ENCODE measurements at regions not wholly inside any gene's neighbourhood (a gene's known extent, or its start where the extent isn't known, plus 50 kb on each side); places are given as distances from the start of the nearest gene placed in this dataset.

DNA sequence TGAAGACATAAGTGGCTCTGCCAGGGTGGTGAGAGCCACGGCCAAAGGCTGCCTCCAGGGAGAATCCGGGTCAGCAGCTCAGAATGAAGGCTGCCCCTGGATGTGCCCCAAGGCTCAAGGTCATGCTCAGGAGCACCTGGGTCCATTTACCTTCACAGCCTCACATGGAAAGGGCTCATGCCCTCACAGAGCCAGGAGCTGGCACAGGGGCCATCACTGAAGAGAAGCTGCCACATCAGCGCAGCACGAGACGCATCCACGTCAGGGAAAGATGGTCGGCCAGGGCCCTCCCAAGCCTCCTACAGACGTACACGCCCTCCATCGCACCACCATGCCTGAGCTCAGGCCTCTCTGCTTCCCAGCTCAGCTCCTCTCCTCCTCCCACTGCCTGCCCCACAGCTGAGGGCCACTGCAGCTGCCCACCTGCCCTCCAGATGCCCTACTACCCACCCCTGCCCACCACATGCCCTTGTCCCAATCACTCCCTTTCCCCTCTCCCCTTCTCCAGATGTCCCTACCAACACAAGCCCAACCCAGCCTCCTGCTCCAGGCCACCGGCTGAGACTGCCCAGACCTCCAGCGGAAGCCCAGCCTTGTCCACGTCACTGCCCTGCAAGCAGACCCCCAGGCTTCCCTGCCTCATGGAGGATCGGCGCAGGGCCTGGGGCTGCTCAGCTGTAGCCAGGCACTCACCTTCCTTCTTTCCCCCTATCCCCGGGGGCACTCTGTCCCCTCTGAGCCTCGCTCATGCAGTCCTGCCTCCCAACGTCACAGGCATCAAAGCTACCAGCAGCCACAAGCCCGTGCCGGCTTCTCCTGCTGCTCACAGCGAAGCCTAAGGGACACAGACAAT lies 144.1 kb downstream of the SHANK2 start:
- Histone ChIP-seq H3K9me3 (ENCODE audit: insufficient read depth, low read length, severe bottlenecking) (no peaks in the 10 kb centered on the region), H3K4me2 (ENCODE audit: insufficient read depth, low read length) (no peak overlapping the region), H3K36me3 (ENCODE audit: insufficient read depth, low read length) (no peaks in the 10 kb centered on the region), H3K27ac (ENCODE audit: low read length) (no peak overlapping the region), H3K27me3 (ENCODE audit: insufficient read depth, low read length, poor library complexity) (no peaks in the 10 kb centered on the region), H3K79me2 (ENCODE audit: insufficient read depth, low read length) (no peaks in the 10 kb centered on the region), H3K4me1 (ENCODE audit: insufficient read depth, low read length) (no peaks in the 10 kb centered on the region), H2AFZ (ENCODE audit: low read depth, low read length) (no peak overlapping the region), H3K4me3 (ENCODE audit: low read depth in 1 of 2, low read length in 2 of 2) (no peak overlapping the region), H3K9ac (ENCODE audit: low read depth, low read length) (no peak overlapping the region), H4K20me1 (ENCODE audit: insufficient read depth, low read length) (no peaks in the 10 kb centered on the region; the same call in 1 of the 2 replicates)
- DNase-seq: no peak
- TF ChIP-seq, protein P1, sequence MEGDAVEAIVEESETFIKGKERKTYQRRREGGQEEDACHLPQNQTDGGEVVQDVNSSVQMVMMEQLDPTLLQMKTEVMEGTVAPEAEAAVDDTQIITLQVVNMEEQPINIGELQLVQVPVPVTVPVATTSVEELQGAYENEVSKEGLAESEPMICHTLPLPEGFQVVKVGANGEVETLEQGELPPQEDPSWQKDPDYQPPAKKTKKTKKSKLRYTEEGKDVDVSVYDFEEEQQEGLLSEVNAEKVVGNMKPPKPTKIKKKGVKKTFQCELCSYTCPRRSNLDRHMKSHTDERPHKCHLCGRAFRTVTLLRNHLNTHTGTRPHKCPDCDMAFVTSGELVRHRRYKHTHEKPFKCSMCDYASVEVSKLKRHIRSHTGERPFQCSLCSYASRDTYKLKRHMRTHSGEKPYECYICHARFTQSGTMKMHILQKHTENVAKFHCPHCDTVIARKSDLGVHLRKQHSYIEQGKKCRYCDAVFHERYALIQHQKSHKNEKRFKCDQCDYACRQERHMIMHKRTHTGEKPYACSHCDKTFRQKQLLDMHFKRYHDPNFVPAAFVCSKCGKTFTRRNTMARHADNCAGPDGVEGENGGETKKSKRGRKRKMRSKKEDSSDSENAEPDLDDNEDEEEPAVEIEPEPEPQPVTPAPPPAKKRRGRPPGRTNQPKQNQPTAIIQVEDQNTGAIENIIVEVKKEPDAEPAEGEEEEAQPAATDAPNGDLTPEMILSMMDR (IDR thresholded peaks at IDR 0.05; ENCODE audit: borderline replicate concordance, extremely low read depth, low read length, poor library complexity, severe bottlenecking): no peak
- TF ChIP-seq EZH2 (IDR thresholded peaks at IDR 0.05; ENCODE audit: borderline replicate concordance, low read depth, low read length, severe bottlenecking): no peak
- ATAC-seq (ENCODE audit: insufficient read depth, low read depth): no peak

DNA sequence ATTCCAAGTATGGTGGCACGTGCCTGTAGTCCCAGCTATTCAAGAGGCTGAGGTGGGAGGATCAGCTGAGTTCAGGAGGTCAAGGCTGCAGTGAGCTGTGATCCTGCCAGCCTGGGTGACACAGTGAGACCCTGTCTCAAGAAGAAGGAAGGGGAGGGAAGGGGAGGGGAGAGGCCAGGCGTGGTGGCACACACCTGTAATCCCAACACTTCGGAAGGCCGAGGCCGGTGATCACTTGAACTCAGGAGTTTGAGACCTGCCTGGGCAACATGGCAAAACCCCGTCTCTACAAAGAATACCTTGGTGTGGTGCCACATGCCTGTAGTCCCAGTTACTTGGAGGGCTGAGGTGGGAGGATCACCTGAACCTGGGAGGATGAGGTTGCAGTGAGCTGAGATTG lies 145.7 kb downstream of the SHANK2 start:
- no peak overlapping the region for H3K9ac ChIP-seq (ENCODE audit: low read depth, low read length)
- no peak overlapping the region for H3K4me3 ChIP-seq (ENCODE audit: low read depth in 1 of 2, low read length in 2 of 2)
- no peaks in the 10 kb centered on the region; the same call in 1 of the 2 replicates for H4K20me1 ChIP-seq (ENCODE audit: insufficient read depth, low read length)
- H3K27ac ChIP-seq (ENCODE audit: low read length): no peak overlapping the region
- no peaks in the 10 kb centered on the region for H3K4me1 ChIP-seq (ENCODE audit: insufficient read depth, low read length)
- ATAC-seq (ENCODE audit: insufficient read depth, low read depth): no peak
- H3K4me2 ChIP-seq (ENCODE audit: insufficient read depth, low read length): no peak overlapping the region
- H3K27me3 ChIP-seq (ENCODE audit: insufficient read depth, low read length, poor library complexity): no peaks in the 10 kb centered on the region
- H3K9me3 ChIP-seq (ENCODE audit: insufficient read depth, low read length, severe bottlenecking): no peaks in the 10 kb centered on the region
- H2AFZ ChIP-seq (ENCODE audit: low read depth, low read length): no peak overlapping the region
- no peak for DNase-seq
- no peak for TF ChIP-seq EZH2 (IDR thresholded peaks at IDR 0.05; ENCODE audit: borderline replicate concordance, low read depth, low read length, severe bottlenecking)
- TF ChIP-seq, protein P1 (IDR thresholded peaks at IDR 0.05; ENCODE audit: borderline replicate concordance, extremely low read depth, low read length, poor library complexity, severe bottlenecking): no peak
- no peaks in the 10 kb centered on the region for H3K36me3 ChIP-seq (ENCODE audit: insufficient read depth, low read length)
- no peaks in the 10 kb centered on the region for H3K79me2 ChIP-seq (ENCODE audit: insufficient read depth, low read length)

DNA sequence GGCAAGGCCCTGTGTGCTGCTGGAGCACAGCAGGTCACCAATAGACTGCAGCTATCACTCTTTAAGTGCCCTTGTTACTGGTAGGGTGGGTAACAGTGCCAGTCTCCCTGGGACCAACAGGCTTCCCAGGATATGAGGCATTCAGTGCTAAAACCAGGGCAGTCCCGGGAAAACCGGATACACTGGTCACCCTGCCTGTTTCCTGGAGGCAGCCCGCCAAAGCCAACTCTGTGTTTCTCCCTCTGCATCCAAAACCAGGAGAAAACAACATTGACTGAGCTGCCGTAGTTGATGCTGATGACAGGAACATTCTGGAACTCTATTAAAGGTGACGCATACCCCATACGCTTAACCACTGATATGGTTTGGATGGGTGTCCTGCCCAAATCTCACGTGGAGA lies 149.1 kb downstream of the SHANK2 start:
- H3K27me3 ChIP-seq (ENCODE audit: insufficient read depth, low read length, poor library complexity): no peaks in the 10 kb centered on the region
- H2AFZ ChIP-seq (ENCODE audit: low read depth, low read length): no peak overlapping the region
- DNase-seq (no peak), ATAC-seq (ENCODE audit: insufficient read depth, low read depth) (no peak)
- no peaks in the 10 kb centered on the region for H3K9me3 ChIP-seq (ENCODE audit: insufficient read depth, low read length, severe bottlenecking)
- no peaks in the 10 kb centered on the region for H3K79me2 ChIP-seq (ENCODE audit: insufficient read depth, low read length)
- H3K4me2 ChIP-seq (ENCODE audit: insufficient read depth, low read length): no peak overlapping the region
- H3K36me3 ChIP-seq (ENCODE audit: insufficient read depth, low read length): no peaks in the 10 kb centered on the region
- H3K4me3 ChIP-seq (ENCODE audit: low read depth in 1 of 2, low read length in 2 of 2): no peak overlapping the region
- H3K4me1 ChIP-seq (ENCODE audit: insufficient read depth, low read length): no peaks in the 10 kb centered on the region
- no peaks in the 10 kb centered on the region; the same call in 1 of the 2 replicates for H4K20me1 ChIP-seq (ENCODE audit: insufficient read depth, low read length)
- H3K9ac ChIP-seq (ENCODE audit: low read depth, low read length): no peak overlapping the region
- no peak overlapping the region for H3K27ac ChIP-seq (ENCODE audit: low read length)
- no peak for TF ChIP-seq EZH2 (IDR thresholded peaks at IDR 0.05; ENCODE audit: borderline replicate concordance, low read depth, low read length, severe bottlenecking)
- TF ChIP-seq, protein P1 (IDR thresholded peaks at IDR 0.05; ENCODE audit: borderline replicate concordance, extremely low read depth, low read length, poor library complexity, severe bottlenecking): no peak

All from DND-41 (cell line).